HG02884 (cell line): ENCODE measurements at regions not wholly inside any gene's neighbourhood (a gene's known extent, or its start where the extent isn't known, plus 50 kb on each side); places are given as distances from the start of the nearest gene placed in this dataset.
A peak's percentile ranks its signal among the peaks of the same experiment; 100 is the strongest.

ENCODE experiments used
- ATAC-seq: cut with Tn5 transposase; IDR thresholded peaks from one replicate; pipeline ENCODE4 v1.9.1; 2021; ENCODE audit warnings: mild to moderate bottlenecking, moderate library complexity; ENCODE audit not compliant: unreplicated experiment

DNA sequence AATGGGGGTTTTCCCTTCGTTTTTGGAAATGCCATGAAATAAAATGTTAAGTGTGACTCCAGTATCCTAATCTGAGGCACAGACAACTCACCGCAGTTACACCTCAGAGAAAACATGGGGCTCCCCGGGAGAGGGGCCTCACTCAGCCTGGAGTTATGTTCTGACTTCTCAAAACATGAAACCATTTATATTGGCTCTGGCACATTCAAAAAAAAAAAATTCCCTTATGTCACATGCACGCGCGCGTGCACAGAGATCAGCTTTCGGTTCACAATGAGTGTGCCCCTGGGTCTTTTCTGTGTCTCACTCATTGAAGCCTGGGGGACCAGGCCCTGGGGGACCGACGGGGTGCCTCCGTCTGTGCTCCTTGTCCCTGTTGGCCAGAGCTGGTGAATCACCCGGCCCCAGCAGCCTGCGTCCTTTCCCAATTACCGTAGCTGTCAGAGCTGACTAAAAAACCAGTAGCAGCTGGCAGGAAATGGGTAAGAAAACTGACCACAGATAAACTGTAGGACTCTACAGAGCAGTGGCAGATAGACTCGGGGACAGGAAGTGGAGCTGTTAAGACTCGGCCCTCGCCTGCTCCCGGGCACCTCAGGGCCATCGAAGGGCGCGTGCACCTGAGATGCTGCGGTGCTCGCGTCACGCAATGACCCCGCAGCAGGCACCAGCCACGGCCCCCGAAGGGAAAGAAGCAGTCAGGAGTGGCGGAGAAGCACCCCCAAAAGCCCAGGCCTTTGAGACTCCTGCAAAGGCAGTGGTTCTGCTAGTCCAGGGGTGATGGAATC lies 138.3 kb upstream of the ID2 start:
- peak; percentile 63 for ATAC-seq

DNA sequence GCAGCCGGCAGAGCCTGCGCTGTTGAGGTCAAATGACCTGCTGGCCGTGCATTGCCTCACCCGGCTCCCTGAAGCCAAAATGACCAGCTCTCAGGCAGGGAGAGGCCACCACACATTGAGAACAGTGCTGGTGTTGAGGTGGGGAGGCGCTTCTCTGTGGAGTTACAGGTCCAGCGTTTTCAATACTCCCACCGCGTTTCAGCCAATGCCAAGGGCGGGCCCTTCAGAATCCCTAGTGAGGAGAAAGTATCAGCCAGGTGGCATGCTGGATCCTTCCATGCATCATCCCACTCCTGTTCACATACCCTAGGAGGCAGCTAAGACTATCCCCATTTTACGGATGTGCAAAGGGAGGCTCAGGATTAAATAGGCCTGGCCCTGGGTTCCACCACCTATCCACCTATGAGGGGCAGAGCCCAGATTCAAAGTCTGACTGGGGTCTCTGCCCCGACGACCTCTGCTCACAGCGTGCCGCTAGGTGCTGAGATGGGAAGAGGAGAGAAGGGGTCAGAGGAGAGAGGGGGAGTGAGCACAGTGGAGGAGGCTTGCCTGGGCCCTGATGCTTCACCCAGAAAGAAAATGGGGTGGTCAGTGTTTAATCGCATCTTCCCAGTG lies 137.6 kb upstream of the ID2 start:
- ATAC-seq = no peak

DNA sequence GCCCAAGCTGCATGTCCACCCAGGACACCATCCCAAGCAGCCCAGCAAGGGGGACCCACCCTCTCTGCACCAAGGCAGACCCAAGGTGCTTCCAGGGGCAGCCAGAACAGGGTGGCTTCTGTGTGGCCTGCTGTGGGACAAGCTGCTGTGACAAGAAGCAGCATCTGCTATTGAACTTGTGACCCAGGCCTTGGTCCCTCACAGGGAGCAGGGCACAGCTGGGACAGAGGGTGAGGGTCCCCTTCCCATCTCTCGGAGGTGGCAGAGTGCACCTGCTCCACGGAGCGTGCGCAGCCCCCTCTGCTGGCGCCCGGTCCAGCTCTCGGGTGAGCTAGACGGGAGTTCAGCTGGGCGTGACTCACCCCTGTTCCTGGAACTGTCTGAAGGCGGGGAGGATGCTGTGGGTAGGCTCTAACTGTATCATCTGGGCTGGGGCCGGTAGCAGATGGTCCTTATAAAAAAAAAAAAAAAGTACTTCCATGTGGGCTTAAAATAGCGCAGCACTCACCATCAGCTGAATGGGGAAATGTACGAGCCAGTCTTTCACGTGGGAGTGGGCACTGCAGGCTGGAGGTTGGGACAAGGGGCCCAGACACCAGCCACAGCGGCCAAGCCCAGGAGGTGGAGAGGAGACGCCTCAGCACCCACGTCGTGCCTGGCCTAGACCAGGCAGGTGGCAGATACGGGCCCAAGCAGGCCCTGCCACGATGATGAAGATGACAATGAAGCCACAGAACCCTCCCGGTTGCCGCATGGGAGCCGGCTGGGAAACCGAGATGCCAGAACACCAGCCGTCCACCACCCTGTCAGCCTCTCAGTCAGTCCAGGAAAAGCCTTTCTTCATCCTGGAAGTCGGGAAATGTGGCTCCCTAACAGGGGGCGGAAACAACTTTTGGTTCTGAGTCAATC lies 136.8 kb upstream of the ID2 start:
- ATAC-seq = peak; percentile 49

DNA sequence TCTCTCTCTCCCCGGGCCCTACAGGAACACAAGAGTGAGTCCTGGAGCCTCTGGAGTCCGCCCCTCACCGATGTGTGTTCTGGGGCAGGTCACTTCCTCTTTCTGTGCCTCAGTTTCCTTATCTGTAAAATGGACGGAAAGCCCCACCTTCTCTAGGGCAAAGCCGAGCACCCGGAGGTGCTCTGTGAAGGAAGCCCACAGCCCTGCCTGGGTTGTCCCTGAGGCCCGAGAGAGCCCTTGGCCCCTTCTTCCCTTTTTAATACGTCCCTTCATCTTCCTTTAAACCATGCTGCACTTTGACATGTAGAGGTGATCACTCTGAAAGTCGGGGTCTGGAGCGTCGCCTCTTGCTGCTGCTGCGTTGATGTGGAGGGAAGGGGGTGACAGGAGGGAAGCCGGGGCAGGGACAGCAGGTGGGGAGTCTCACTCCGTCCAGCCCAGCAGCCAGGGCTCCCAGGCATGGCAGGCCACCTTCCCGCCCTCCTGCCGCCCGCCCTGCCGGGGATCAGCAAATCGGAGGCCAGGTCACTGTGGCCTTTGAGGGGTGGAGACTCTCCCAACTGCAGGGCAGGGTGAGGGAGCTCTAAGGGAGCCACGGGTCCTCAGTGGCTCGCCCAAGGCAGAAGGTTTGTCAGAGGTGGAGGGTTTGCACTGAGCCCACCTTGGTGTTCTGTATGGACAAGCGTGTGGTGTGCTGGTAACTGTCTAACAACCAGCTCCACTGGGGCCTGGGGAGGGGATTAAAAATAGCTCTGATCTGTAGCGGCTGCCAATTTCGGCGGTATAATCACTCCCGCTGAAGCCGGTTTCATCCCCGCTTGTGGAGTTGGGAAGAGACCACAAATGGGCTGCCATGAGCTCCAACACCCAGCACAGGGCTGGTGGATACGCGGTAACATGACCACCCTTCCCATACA lies 135.9 kb upstream of the ID2 start:
- ATAC-seq = no peak

GRCh38 chr2:8546612-8547283 lies 135.1 kb upstream of the ID2 start:
- ATAC-seq = no peak

- ATAC-seq = no peak
These were observed 134.4 kb upstream of the ID2 start for GRCh38 chr2:8547284-8548064.

DNA sequence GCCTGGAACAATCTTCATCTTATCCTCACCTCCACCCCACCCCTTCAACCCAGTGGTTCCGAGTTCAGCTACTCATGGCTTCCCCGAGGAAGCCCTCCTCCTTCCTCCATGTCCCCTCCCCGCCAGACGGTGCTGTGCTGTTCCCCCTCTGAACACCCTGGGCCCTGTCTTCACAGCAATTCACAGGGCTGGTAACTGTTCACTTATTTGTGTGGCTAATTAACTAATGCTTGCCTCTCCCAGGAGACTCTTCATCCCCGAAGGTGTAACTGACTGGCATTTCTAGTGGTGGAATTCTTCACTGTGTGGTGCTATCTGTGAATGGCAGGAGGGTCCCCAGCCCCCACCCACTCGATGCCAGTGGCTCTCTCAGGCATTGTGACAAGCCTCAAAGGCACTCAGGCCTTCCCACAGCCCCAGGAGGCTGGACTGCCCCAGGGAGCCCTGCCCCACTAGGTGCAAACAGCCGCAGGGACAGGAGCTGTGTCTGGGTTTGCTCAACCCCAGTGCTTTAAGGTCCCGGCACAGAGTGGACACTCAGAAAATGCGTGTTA lies 133.7 kb upstream of the ID2 start:
- no peak for ATAC-seq

DNA sequence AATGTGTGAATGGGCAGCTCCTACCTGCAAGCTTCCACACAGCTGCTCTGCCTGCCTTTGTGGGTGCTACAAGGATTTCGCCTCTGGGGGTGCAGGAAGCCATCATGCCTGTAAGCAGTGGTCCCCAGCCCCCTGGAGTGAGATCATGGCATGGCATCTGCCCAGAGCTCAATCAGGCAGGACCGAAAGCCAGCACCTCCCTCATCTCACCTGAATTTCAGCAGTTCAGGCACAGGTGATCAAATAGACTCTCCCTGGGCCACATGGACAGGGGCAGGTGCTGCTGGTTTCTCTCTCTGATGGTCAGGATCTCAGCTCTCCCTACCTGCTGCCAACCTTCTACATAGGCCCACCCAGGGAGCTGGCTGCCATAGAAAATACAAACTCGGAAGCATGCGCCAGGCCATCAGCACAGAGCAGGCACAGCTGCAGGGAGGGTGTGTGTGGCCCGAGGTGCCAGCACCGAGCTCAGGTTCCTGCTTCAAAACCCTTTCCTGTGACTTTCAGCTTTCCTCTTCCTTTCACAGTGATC lies 133.2 kb upstream of the ID2 start:
- no peak for ATAC-seq

GRCh38 chr2:8549273-8549922 lies 132.5 kb upstream of the ID2 start:
- ATAC-seq = no peak

DNA sequence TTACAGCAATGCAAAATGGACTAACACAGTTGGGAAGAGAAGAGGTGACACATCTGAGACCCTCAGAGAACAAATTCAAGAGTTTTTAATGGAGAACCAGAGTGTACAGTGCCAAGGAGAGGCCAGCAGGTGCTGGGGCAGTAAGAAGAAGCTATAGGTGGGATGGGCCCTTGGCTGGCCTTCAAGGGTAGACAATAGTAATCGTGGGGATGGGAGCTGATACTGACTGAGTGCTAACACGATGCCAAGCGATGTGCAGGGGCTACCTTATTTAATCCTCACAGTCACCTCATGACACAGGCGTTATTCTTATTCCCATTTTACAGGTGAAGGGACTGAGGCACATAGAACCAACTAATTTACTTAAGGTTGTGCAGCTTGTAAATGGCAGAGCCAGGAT lies 131.9 kb upstream of the ID2 start:
- no peak for ATAC-seq

DNA sequence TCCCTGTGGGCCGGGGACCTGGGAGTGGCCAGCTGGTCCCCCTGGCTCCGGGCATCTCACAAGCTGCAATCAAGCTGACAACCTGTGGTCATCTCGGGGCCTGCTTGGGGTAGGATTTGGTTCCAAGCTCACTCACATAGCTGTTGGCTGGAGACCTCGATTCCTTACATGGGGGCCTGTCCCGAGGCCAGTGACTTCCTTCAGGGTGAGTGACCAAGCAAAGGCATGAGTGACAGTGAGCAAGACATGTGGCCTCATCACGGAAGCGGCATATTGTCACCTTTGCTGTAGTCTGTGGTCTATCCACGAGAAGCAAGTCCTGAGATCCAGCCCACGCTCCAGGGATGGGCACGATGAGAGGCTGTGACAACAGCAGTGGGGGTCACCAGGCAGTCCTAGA lies 131.4 kb upstream of the ID2 start:
- ATAC-seq = no peak

GRCh38 chr2:8550937-8551621 lies 130.8 kb upstream of the ID2 start:
- no peak for ATAC-seq

DNA sequence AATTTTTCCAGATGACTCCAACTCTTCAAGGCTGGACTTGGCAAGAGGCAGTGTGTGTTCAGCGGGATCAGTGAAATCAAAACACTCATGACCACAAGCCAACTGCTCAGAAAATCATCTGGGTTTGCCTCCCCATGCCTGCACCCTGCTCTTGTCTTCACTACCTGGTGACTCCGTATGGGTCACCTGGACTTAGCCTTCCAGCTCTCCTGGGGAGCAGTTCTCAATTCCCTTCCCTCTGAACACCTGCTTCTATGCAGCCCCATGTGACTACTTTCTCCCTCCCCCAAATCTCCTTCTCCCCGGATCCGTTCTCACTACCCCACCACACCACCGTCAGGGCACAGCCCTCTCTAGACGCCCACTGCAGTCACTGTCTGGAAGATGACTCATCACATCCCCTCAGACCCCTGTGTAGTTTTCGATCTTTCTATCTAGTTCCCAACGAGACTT lies 130.2 kb upstream of the ID2 start:
- peak; percentile 80 for ATAC-seq

DNA sequence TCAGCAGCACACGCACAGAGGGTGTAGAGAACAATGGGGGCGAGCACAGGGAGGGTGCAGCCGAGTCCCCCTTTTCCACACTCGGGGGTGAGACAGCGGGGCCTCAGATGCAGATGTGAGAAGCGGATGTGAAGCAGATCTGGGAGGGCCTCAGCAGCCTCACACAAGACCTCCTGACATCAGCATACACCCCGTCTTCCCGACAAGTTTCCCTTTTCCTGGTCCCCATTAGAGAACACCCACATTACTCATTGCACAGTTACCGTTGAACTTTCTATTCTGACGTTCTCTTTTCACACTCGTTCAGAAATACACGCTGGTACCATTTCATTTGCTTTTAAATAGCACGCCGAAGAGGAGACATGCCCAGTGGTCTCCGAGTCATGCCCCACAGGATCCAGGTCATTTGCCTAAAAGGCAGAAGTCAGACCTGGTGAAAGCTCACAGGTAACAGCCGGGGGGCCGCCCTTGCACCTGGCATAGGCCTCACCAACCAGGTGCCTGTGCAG lies 129.5 kb upstream of the ID2 start:
- peak; percentile 40 for ATAC-seq

GRCh38 chr2:8553643-8554042 lies 128.2 kb upstream of the ID2 start:
- no peak for ATAC-seq

DNA sequence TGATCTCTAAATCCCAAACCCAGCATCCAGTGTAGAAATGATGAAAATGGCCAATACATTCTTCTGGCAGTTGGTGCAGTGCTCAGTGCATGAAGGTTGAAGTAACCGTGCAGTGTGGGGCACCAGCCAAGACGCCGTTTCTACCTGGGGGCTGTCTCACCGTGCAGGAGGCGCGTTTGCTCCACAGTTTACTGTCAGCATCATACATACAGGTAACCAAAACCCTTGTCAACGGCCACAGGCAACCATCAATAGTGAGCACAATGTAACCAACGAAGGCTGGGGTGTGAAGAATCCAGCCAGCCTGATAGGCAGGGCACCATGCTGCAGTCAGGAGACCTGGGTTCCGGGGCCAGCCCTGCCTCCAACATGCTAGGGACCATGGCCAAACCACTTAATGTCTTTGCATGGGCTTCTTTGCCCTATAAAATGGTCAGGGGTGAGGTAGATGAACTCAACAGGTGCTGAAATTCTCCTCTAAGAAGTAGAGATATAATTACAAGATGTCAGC lies 127.5 kb upstream of the ID2 start:
- ATAC-seq = no peak

DNA sequence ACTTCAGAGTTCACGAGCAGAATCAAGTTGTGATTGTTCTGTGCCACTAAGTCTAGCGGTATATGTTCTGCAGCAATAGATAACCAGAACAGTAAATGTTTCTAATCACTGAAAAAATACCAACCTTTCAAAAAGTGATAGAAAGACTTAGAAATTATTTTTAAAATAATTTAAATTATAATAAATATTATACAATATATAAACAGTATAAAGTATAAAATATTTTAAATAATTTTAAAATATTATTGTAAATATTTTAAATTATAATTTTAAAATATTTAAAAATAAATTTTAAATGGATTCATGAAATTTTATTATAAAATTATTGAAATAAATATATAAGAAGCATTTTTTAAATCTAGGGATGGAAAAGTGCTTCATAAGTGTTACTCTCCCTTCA lies 126.3 kb upstream of the ID2 start:
- no peak for ATAC-seq
